Kidney (tissue), 13 donors: ENCODE measurements at regions not wholly inside any gene's neighbourhood (a gene's known extent, or its start where the extent isn't known, plus 50 kb on each side); places are given as distances from the start of the nearest gene placed in this dataset.

ENCODE experiments used
- DNase-seq, 5 donors: peaks; one replicate each; pipeline ENCODE4 v3.0.0-alpha.2; 2013 to 2020
- FAIRE-seq: peaks from 2 replicates; lab custom pipeline; 2012; peaks lifted over from hg19 to GRCh38; lab: Jason Lieb, UNC
- H3K27ac ChIP-seq, 2 donors: one replicate each; pipeline ENCODE4 v1.7.0; 2013; ENCODE audit warnings: low read depth in 2 of 2, low read length in 2 of 2, inconsistent platforms in 1 of 2
- H3K27me3 ChIP-seq: one replicate; pipeline ENCODE4 v1.7.1; 2013; ENCODE audit warnings: low read length, inconsistent platforms; ENCODE audit not compliant: control insufficient read depth, insufficient read depth
- H3K36me3 ChIP-seq, 3 donors: one replicate each; pipeline versions ENCODE4 v1.7.0 to v1.7.1; 2013; ENCODE audit warnings: low read length in 3 of 3, control low read depth in 1 of 3, inconsistent platforms in 1 of 3; ENCODE audit not compliant: insufficient read depth in 3 of 3, control insufficient read depth in 2 of 3
- H3K4me1 ChIP-seq, 3 donors: one replicate each; pipeline versions ENCODE4 v1.7.0 to v1.7.1; 2013; ENCODE audit warnings: low read length in 3 of 3, inconsistent platforms in 1 of 3, low read depth in 1 of 3; ENCODE audit not compliant: control insufficient read depth in 2 of 3, insufficient read depth in 2 of 3
- H3K4me3 ChIP-seq, 3 donors: one replicate each; pipeline versions ENCODE4 v1.7.0 to v1.8.1; 2013; ENCODE audit warnings: low read length in 3 of 3, control low read depth in 1 of 3, inconsistent platforms in 1 of 3
- H3K9ac ChIP-seq, 3 donors: one replicate each; pipeline versions ENCODE4 v1.7.0 to v1.7.1; 2013; ENCODE audit warnings: low read length in 3 of 3, control low read depth in 1 of 3, inconsistent platforms in 1 of 3
- H3K9me3 ChIP-seq, 3 donors: one replicate each; pipeline versions ENCODE4 v1.7.0 to v1.7.1; 2013; ENCODE audit warnings: low read length in 3 of 3, control low read depth in 1 of 3, inconsistent platforms in 1 of 3; ENCODE audit not compliant: control insufficient read depth in 2 of 3, insufficient read depth in 1 of 3
- intact Hi-C: fragments of 100-400 bp; cut with DNase I; formaldehyde crosslinking; loops from one replicate; pipeline ENCODE4 v1.11.1; 2022
- TF ChIP-seq, protein P1 (sequence below): IDR thresholded peaks from 3 replicates; pipeline ENCODE4 v1.5.1; 2012; ENCODE audit warnings: mild to moderate bottlenecking, moderate library complexity, borderline replicate concordance; ENCODE audit not compliant: insufficient read depth; ENCODE audit errors: extremely low read depth
- donor health status: control.
- donor health status: control.
- donor health status: control.
- donor health status: control.
- donor health status: control.
- donor health status: DM: yes; HTN: yes; CAD: no.
- donor health status: Normal renal cell carcinoma (clear cell type).

DNA sequence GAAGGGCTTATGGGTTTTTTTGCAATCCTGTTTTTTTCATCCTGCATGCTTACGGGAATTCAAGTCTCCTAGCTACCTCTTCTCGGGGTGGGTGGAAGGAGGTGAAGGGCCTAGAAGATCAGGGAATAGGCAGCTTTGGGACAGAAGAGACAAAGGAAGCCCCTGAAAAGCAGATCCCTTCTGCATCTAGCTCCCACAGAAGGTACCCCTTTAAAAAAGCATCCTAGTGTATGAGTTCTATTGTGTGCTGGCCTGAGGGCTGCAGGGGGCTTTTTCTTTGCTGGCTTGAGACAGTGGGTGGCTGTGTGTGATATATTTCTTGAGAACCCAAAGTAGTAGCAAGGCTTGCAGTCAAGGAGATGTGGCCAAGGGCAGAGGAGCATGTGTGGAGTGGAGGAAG is 330.5 kb downstream of the MAF start:
- intact Hi-C loops, result no loop called here
- H3K36me3 ChIP-seq, result no peaks in the 10 kb centered on the region
- FAIRE-seq, result no peak
- H3K4me1 ChIP-seq, result no peaks in the 10 kb centered on the region
- TF ChIP-seq, protein P1, sequence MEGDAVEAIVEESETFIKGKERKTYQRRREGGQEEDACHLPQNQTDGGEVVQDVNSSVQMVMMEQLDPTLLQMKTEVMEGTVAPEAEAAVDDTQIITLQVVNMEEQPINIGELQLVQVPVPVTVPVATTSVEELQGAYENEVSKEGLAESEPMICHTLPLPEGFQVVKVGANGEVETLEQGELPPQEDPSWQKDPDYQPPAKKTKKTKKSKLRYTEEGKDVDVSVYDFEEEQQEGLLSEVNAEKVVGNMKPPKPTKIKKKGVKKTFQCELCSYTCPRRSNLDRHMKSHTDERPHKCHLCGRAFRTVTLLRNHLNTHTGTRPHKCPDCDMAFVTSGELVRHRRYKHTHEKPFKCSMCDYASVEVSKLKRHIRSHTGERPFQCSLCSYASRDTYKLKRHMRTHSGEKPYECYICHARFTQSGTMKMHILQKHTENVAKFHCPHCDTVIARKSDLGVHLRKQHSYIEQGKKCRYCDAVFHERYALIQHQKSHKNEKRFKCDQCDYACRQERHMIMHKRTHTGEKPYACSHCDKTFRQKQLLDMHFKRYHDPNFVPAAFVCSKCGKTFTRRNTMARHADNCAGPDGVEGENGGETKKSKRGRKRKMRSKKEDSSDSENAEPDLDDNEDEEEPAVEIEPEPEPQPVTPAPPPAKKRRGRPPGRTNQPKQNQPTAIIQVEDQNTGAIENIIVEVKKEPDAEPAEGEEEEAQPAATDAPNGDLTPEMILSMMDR, result no peak
- H3K27ac ChIP-seq, result no peak overlapping the region
- H3K27me3 ChIP-seq, result no peaks in the 10 kb centered on the region
- H3K9ac ChIP-seq, result no peak overlapping the region
- H3K9me3 ChIP-seq, result no peaks in the 10 kb centered on the region
- no peak overlapping the region for H3K4me3 ChIP-seq
- no peak for DNase-seq

DNA sequence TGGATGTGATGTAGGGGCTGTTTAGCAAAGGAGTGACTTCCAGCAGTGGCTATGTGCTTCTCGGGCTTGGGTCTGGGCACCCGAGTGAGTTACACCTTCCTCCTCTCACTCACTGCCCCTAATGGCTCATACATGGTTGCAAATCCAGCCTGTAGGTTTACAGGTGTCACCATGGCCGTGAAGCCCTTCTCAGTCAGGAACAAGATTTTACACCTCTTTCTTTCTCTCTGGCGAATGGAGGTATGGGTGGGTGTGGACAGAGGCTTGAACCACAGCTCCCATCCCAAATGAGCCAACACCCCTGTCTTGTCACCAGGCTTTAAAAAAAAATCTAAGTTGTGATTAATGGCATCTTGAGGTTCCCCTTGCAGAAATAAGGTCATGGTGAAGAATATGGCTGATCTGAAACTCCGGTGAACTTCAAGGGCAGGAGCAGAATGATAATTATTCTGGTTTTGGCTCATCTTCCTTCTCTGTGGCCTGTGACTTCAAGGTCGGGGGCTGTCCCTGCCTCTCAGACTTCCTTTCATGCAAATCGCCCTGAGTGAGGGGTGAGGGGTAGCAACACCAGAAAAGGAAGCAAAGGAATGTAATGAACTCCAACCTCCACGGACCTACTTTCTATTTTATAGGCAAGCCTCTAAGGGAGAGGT is 331.2 kb downstream of the MAF start:
- no peaks in the 10 kb centered on the region for H3K36me3 ChIP-seq
- DNase-seq (no peak), FAIRE-seq (no peak)
- no peaks in the 10 kb centered on the region for H3K27me3 ChIP-seq
- H3K9me3 ChIP-seq, result no peaks in the 10 kb centered on the region
- TF ChIP-seq, protein P1, result no peak
- H3K4me3 ChIP-seq, result no peak overlapping the region
- no peak overlapping the region for H3K9ac ChIP-seq
- H3K27ac ChIP-seq, result no peak overlapping the region
- intact Hi-C loops, result no loop called here
- no peaks in the 10 kb centered on the region for H3K4me1 ChIP-seq

DNA sequence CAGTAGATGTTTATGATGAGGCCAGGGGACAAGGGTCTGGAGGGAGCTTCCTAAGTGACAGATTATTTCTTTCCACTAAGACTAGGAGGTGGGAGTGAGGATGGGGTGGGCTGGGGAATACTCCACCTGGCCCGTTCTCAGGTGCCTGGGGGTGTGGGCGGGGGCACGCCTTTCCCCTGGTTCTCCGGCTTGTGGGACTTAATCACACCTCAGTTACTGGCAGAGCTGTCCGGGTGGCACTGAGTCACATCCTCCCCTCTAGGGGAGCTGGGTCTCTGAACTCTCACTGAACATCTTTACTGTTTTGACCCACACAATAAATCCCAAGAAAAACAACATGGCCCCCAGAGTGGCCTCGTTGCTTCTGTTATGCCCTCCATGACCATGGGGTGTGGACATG is 332.8 kb downstream of the MAF start:
- Histone ChIP-seq H3K4me1 (no peaks in the 10 kb centered on the region), H3K4me3 (no peak overlapping the region), H3K27ac (no peak overlapping the region), H3K9ac (no peak overlapping the region), H3K36me3 (no peaks in the 10 kb centered on the region), H3K27me3 (no peaks in the 10 kb centered on the region), H3K9me3 (no peaks in the 10 kb centered on the region)
- intact Hi-C loops, result no loop called here
- TF ChIP-seq, protein P1, result no peak
- DNase-seq (no peak), FAIRE-seq (no peak)

DNA sequence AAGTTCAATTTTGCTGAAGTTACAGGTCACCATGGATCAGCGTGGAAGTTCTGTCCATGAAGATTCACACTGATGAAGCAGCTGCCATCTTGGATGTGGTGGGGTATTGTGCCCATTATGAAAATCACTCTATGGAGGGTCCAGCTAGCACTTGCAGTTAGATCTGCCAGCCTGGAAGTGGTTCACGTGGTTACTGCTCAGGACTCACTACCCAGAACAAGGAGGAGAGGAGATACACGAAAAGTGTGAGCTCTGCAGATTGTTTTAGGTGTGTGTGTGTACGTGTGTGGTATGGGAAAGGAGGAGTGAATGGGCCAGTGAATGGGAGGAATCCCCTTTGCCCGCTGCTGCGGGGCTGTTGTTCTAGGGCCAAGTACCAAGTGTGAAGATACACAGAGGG is 333.4 kb downstream of the MAF start:
- Histone ChIP-seq H3K36me3 (no peaks in the 10 kb centered on the region), H3K27ac (no peak overlapping the region), H3K27me3 (no peaks in the 10 kb centered on the region), H3K4me3 (no peak overlapping the region), H3K9ac (no peak overlapping the region), H3K4me1 (no peaks in the 10 kb centered on the region), H3K9me3 (no peaks in the 10 kb centered on the region)
- intact Hi-C loops, result no loop called here
- TF ChIP-seq, protein P1, result no peak
- DNase-seq (no peak), FAIRE-seq (no peak)
